Hepatocyte (in vitro differentiated cells): ENCODE measurements at regions not wholly inside any gene's neighbourhood (a gene's known extent, or its start where the extent isn't known, plus 50 kb on each side); places are given as distances from the start of the nearest gene placed in this dataset.
"Not testable (repeated sequence)": the region's sequence is repeated elsewhere in the genome, so short reads cannot be mapped to it uniquely, and the experiment has no call there.

Experiments used
- EZH2 ChIP-seq: fragments of 200-600 bp; sonication (generic); IDR thresholded peaks from 2 replicates; pipeline ENCODE4 v1.6.1; 2016; ENCODE audit warnings: antibody characterized with exemption, mild to moderate bottlenecking, borderline replicate concordance
- TF ChIP-seq, protein P1 (sequence below): fragments of 200-600 bp; sonication (generic); IDR thresholded peaks from 2 replicates; pipeline ENCODE4 v1.5.1; 2016; ENCODE audit warnings: antibody characterized with exemption, mild to moderate bottlenecking; ENCODE audit not compliant: poor library complexity

DNA sequence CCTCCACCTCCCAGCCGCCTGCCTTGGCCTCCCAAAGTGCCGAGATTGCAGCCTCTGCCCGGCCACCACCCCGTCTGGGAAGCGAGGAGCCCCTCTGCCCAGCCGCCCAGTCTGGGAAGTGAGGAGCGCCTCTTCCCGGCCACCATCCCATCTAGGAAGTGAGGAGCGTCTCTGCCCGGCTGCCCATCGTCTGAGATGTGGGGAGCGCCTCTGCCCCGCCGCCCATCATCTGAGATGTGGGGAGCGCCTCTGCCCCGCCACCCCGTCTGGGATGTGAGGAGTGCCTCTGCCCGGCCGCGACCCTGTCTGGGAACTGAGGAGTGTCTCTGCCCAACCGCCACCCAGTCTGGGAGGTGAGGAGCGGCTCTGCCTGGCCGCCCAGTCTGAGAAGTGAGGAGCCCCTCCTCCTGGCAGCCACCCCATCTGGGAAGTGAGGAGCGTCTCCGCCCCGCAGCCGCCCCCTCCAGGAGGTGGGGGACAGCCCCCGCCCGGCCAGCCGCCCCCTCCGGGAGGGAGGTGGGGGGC lies 296.3 kb downstream of the HNRNPD start:
- TF ChIP-seq, protein P1, sequence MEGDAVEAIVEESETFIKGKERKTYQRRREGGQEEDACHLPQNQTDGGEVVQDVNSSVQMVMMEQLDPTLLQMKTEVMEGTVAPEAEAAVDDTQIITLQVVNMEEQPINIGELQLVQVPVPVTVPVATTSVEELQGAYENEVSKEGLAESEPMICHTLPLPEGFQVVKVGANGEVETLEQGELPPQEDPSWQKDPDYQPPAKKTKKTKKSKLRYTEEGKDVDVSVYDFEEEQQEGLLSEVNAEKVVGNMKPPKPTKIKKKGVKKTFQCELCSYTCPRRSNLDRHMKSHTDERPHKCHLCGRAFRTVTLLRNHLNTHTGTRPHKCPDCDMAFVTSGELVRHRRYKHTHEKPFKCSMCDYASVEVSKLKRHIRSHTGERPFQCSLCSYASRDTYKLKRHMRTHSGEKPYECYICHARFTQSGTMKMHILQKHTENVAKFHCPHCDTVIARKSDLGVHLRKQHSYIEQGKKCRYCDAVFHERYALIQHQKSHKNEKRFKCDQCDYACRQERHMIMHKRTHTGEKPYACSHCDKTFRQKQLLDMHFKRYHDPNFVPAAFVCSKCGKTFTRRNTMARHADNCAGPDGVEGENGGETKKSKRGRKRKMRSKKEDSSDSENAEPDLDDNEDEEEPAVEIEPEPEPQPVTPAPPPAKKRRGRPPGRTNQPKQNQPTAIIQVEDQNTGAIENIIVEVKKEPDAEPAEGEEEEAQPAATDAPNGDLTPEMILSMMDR, result not testable (repeated sequence)
- TF ChIP-seq EZH2, result not testable (repeated sequence)
